ENCODE measurements at regions not wholly inside any gene's neighbourhood (a gene's known extent, or its start where the extent isn't known, plus 50 kb on each side); places are given as distances from the start of the nearest gene placed in this dataset.

DNA sequence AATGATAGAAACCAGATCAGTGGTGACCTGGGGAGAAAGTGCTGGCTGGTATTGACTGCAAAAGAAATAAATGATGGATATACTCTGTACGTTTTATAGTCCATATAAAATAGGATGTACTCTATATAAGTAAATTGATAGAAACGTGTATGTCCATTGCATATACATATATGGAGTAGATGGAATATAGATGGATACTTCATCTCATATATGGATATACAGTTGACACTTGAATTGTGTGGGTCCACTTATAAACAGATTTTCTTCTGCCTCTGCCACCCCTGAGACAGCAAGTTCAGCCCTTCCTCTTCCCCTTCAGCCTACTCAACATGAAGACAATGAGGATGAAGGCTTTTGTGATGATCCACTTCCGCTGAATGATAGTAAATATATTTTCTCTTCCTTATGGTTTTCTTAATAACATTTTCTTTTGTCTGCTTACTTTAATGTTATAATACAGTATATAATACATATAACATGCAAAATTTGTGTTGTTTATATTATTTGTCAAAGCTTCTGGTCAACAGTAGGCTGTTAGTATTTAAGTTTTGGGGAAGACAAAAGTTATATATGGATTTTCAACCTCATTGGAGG, 76.1 kb upstream of the MYCN start:
- Histone ChIP-seq H3K4me2 (no peak overlapping the region), H2AFZ (ENCODE audit: low read depth) (no peak overlapping the region), H3K27me3 (ENCODE audit: insufficient read depth, low read depth) (no peaks in the 10 kb centered on the region), H4K20me1 (ENCODE audit: insufficient read depth) (no peaks in the 10 kb centered on the region), H3K4me3 (IDR thresholded peaks at IDR 0.05; ENCODE audit: insufficient read depth, low read depth, low read length) (no peak overlapping the region), H3K27ac (no peak overlapping the region), H3K79me2 (ENCODE audit: insufficient read depth, low read depth) (no peaks in the 10 kb centered on the region), H3K36me3 (ENCODE audit: insufficient read depth) (no peaks in the 10 kb centered on the region), H3K4me1 (ENCODE audit: low read depth, poor library complexity, severe bottlenecking) (no peaks in the 10 kb centered on the region), H3K9ac (no peak overlapping the region)
- TF ChIP-seq, protein P1, sequence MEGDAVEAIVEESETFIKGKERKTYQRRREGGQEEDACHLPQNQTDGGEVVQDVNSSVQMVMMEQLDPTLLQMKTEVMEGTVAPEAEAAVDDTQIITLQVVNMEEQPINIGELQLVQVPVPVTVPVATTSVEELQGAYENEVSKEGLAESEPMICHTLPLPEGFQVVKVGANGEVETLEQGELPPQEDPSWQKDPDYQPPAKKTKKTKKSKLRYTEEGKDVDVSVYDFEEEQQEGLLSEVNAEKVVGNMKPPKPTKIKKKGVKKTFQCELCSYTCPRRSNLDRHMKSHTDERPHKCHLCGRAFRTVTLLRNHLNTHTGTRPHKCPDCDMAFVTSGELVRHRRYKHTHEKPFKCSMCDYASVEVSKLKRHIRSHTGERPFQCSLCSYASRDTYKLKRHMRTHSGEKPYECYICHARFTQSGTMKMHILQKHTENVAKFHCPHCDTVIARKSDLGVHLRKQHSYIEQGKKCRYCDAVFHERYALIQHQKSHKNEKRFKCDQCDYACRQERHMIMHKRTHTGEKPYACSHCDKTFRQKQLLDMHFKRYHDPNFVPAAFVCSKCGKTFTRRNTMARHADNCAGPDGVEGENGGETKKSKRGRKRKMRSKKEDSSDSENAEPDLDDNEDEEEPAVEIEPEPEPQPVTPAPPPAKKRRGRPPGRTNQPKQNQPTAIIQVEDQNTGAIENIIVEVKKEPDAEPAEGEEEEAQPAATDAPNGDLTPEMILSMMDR (conservative IDR thresholded peaks at IDR 0.05; ENCODE audit: low read depth, low read length): no peak

DNA sequence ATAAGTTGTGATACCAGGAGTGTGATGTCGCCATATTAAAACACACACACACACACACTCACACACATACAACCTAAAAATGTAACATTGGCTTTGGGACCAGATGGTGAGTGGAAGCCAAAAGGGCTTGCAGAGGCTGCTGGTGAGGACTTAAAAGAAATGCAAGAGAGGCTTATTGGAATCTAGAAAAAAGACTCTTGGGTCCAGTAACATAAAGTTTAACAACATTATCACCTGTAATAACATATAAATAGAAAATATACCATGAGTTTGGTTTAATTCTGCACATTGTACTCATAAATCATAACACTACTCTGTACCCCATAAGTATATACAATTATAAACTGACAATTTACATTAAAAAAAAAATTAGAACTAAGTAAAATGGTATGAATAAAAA, 74.4 kb upstream of the MYCN start:
- Histone ChIP-seq H3K9ac (no peak overlapping the region), H3K4me3 (IDR thresholded peaks at IDR 0.05; ENCODE audit: insufficient read depth, low read depth, low read length) (no peak overlapping the region), H2AFZ (ENCODE audit: low read depth) (no peak overlapping the region), H3K4me2 (no peak overlapping the region), H3K79me2 (ENCODE audit: insufficient read depth, low read depth) (no peaks in the 10 kb centered on the region), H3K36me3 (ENCODE audit: insufficient read depth) (no peaks in the 10 kb centered on the region), H3K27ac (no peak overlapping the region), H3K27me3 (ENCODE audit: insufficient read depth, low read depth) (no peaks in the 10 kb centered on the region), H3K4me1 (ENCODE audit: low read depth, poor library complexity, severe bottlenecking) (no peaks in the 10 kb centered on the region), H4K20me1 (ENCODE audit: insufficient read depth) (no peaks in the 10 kb centered on the region)
- TF ChIP-seq, protein P1 (conservative IDR thresholded peaks at IDR 0.05; ENCODE audit: low read depth, low read length): no peak

DNA sequence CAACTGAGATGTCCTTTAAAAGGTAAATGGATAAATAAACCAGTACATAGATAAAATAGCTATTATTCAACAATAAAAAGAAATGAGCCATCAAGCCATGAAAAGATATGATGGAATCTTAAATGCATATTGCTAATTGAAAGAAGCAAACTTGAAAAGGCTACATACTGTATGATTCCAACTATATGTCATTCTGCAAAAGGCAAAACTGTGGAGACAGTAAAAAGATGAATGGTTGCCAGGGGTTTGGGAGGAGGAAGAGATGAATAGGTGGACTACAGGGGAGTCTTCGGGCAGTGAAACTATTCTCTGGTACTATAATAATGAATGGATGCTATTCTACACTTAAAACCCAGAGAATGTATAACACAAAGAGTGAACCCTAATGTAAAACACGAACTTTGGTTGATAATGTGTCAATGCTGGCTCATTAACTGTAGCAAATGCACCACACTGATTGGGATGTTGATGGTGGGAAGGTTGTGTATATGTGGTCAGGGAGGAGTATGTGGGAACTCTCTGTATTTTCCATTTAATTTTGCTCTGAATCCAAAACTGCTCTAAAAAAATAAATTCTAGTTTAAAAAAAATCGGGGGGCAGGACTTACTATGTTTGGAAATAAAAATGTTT, 73.7 kb upstream of the MYCN start:
- no peak overlapping the region for H2AFZ ChIP-seq (ENCODE audit: low read depth)
- H3K4me1 ChIP-seq (ENCODE audit: low read depth, poor library complexity, severe bottlenecking): no peaks in the 10 kb centered on the region
- no peaks in the 10 kb centered on the region for H3K79me2 ChIP-seq (ENCODE audit: insufficient read depth, low read depth)
- TF ChIP-seq, protein P1 (conservative IDR thresholded peaks at IDR 0.05; ENCODE audit: low read depth, low read length): no peak
- no peaks in the 10 kb centered on the region for H3K36me3 ChIP-seq (ENCODE audit: insufficient read depth)
- H3K4me3 ChIP-seq (IDR thresholded peaks at IDR 0.05; ENCODE audit: insufficient read depth, low read depth, low read length): no peak overlapping the region
- no peaks in the 10 kb centered on the region for H4K20me1 ChIP-seq (ENCODE audit: insufficient read depth)
- H3K27me3 ChIP-seq (ENCODE audit: insufficient read depth, low read depth): no peaks in the 10 kb centered on the region
- H3K9ac ChIP-seq: no peak overlapping the region
- no peak overlapping the region for H3K27ac ChIP-seq
- H3K4me2 ChIP-seq: no peak overlapping the region

DNA sequence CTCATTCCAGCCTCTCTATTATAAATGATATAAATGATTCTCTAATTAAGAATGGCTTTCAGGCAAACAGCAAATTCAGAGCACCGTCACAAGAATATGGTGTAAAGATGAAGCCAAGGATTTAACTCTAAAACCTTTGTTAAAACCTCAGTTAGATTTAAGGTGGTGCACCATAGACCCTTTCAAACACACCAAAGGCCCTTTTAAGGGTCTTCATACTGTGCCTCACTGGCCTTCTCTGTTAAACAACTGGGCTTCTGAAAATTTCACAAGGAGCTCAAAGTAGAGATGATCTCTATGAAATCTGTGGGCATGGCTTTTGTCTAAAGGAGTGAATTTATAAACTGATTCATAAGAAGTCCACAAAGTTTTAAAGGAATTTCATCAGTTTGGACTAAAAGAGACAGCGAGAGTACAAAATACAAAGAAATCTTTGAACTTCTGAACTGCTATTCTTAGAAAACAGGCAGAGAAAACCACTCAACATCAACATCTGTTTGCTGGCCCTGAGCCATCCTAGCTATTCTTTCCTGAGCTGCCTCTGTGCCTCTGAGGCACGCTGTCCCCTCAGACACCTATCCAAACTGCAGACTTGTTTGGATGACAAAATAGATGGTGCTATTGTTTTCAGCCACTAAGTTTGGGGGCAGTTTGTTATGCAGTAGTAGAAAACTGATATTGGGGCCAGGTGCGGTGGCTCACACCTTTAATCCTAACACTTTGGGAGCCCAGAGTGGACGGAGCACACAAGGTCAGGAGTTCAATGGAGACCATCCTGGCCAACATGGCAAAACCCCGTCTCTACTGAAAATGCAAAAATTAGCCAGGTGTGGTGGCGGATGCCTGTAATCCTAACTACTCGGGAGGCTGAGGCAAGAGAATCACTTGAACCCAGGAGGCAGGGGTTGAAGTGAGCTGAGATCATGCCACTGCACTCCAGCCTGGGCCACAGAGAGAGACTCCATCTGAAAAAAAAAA, 72.9 kb upstream of the MYCN start:
- Histone ChIP-seq H3K9ac (no peak overlapping the region), H3K4me1 (ENCODE audit: low read depth, poor library complexity, severe bottlenecking) (no peaks in the 10 kb centered on the region), H3K4me3 (IDR thresholded peaks at IDR 0.05; ENCODE audit: insufficient read depth, low read depth, low read length) (no peak overlapping the region), H3K79me2 (ENCODE audit: insufficient read depth, low read depth) (no peaks in the 10 kb centered on the region), H3K36me3 (ENCODE audit: insufficient read depth) (no peaks in the 10 kb centered on the region), H3K27ac (no peak overlapping the region), H3K27me3 (ENCODE audit: insufficient read depth, low read depth) (no peaks in the 10 kb centered on the region), H4K20me1 (ENCODE audit: insufficient read depth) (no peaks in the 10 kb centered on the region), H3K4me2 (no peak overlapping the region), H2AFZ (ENCODE audit: low read depth) (no peak overlapping the region)
- TF ChIP-seq, protein P1 (conservative IDR thresholded peaks at IDR 0.05; ENCODE audit: low read depth, low read length): no peak

Measured in KMS-11 (cell line).